HG03097 (cell line): ENCODE measurements at regions not wholly inside any gene's neighbourhood (a gene's known extent, or its start where the extent isn't known, plus 50 kb on each side); places are given as distances from the start of the nearest gene placed in this dataset.
"Not testable (repeated sequence)": the region's sequence is repeated elsewhere in the genome, so short reads cannot be mapped to it uniquely, and the experiment has no call there.

Experiments used
- ATAC-seq: cut with Tn5 transposase; IDR thresholded peaks from one replicate; pipeline ENCODE4 v1.9.1; 2021; ENCODE audit not compliant: unreplicated experiment, low FRiP score

DNA sequence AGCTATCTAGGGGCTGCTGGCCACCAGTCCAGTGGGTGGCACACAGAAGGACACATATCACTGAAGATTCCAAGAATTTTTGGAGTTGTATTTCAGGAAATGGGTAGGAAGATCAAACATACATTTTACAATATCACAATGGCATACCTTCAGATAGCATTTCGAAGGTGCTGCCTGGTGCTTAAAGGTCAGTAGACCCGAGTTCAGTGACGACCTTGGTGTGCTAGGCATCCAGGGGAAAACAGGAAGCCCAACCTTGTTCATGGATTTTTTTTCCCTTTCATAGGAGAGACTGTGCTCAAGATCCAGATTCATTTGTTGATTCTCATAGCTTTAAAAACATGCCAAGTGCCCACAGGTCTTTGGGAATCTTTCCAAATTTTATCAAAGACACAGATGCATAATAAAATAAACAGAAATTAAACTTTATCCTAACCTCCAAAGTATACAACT, 51.0 kb upstream of the RCBTB2 start:
- no peak for ATAC-seq

GRCh38 chr13:48585456-48585840, 52.6 kb upstream of the RCBTB2 start:
- ATAC-seq, result no peak

GRCh38 chr13:48586591-48587103, 53.8 kb upstream of the RCBTB2 start:
- ATAC-seq, result no peak

DNA sequence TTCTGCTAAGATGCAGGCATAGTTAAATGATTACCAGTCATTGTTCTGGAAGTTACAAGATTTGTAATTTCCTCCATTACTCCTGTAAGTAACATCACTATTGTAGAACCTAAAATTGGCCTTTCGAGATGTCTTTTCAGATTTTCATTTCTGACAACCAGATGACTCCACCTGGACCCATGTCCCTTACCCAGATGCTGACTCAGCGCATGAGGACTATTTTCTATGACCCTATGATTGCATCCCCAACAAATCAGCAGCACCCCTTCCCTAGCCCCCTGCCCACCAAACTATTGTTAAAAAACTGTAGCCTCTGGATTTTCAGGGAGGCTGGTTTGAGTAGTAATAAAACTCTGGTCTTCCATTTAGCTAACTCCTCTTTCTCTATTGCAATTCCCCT, 55.2 kb upstream of the RCBTB2 start:
- no peak for ATAC-seq

GRCh38 chr13:48590141-48590901, 57.4 kb upstream of the RCBTB2 start:
- no peak for ATAC-seq

GRCh38 chr13:48591124-48591872, 58.4 kb upstream of the RCBTB2 start:
- ATAC-seq, result not testable (repeated sequence)

DNA sequence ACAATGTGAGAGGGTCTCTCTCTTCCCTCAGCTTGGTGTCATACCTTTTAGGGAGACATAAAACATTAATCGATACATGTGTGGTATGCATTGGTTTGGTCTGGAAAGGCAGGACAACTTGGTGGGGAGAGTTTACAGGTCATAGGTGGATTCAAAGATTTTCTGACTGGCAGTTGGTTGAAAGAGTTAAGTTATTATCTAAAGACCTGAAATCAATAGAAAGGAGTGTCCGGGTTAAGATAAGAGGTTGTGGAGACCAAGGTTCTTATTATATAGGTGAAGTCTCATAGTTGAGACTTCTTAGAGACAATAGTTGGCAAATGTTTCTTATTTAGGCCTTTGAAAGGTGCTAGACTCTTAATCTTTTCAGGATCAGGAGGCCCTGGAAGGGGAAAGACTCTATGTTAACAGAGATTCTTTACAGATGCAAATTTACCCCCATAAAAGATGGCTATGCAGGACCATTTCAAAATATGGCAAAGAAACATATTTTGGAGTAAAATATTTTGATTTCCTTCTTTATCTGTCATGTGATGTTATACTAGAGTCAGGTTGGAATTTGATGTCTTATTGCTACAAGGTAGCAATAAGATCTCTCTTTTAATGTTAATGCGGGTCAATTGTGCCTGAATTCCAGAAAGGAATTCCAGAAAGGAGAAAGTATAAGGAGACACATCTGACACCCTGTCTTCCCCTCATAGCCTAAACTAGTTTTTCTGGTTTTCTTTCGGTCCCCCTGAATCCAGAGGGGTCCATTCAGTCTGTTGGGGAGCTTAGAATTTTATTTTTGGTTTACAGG, 59.2 kb upstream of the RCBTB2 start:
- no peak for ATAC-seq

DNA sequence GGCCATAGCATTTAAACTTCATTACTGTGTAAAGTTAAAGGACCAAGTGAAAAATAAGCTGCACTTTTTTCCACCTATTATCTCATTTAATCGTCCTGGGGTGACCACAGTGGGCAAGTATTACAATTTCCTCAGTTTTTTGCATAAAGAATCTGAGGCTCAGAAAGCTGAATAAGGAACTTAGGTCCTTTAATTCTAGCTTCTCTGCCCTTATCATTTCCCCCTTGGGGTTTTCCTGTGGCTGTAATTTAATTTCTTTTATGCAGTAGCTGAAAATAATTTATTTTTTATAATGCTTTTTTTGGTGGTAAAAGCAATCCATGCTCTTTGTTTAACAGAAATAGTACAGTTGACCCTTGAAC, 59.8 kb upstream of the RCBTB2 start:
- no peak for ATAC-seq

DNA sequence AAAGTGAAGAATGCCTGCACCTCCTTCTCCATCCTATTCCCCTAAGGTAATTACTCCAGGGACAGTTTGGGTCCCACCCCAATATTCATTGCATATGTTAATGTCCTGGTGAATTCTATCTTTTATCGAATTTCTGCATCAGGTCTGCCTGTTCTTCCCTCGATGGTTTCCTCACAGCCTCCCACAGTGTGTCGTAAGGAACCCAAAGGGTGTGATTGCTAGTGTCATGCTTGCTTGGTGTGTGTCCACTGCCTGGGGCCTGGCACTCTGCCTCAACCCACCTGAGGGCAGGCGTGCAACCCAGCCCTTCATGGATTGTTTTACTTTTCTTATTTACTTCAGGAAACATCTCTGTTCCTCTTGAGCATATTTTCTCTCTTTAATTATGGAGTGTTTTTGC, 60.2 kb upstream of the CYSLTR2 start:
- ATAC-seq, result no peak

DNA sequence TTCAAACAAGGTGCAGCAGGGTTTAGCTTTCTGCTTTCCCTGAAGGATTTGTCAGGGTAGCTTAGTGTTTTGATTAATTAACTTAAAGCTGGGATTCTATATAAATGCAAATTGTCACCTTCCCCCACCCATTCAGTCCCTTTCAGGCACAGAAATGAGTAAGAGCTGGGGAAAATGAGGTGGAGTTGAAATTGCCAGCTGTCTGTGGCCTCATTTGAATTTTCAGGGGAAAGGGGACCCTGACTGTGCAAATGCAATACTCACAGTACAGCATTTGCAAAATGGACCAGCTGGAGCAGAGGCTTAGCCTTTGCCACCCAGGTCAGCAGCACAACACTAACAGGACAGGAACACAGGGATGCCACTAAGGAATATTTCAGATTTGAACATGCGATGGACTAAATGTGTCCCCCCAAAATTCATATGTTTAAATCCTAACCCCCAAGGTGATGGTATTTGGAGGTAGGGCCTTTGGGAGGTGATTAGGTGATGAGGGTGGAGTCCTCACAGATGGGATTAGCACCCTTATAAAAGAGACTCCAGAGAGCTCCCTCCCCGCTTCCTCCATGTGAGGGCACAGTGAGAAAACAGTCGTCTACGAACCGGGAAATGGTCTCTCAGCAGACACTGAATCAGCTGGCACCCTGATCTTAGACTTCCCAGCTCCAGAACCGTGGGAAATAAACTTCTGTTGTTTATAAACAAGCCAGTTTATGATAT, 59.5 kb upstream of the CYSLTR2 start:
- peak; percentile 41 for ATAC-seq

GRCh38 chr13:48595431-48596429, 58.0 kb upstream of the CYSLTR2 start:
- no peak for ATAC-seq

DNA sequence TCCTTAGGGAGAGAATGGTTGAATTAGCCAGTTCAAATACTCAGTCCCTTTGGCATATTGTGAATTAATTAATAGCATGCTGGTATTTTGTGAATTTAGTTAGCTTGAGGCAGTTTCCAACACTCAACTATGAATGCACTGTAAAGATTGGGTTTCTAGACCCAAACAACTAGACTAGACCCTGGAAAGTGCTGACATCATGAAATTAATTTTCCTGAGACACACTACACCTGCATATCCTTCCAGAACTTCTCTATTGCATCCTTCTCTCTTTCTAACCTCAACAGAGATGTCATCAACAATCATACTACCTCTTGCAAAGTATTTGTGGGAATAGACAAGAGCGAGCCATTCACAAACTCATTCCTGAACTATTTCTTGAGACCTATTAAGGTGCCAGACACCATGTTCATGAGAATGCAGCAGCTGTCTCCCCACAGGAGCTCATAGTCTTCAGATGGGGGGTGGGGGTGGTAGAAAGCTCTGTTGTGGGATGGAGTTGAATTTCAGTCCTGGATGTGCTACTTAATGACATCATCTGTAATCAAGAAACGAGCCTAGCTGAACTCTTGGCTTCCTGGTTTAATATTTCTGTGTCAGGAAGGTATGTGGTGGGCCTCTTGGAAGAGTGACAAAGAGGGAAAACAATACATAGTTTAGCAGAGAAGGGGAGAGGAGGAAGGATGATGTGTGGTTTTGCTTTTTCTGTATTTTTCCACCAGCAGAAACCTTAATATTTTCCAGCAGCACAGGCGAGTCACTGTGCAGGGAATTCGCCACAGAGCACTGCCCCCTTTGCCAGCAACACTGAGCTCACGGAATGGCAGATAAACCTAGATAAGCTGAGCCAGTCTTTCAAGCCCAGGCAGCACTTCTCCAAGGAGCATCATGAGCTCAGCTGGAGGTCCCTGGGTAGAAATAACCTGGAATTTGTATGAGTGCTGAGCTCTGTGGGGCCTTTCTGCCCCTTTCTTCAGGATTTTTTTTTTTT, 53.1 kb upstream of the CYSLTR2 start:
- no peak for ATAC-seq

DNA sequence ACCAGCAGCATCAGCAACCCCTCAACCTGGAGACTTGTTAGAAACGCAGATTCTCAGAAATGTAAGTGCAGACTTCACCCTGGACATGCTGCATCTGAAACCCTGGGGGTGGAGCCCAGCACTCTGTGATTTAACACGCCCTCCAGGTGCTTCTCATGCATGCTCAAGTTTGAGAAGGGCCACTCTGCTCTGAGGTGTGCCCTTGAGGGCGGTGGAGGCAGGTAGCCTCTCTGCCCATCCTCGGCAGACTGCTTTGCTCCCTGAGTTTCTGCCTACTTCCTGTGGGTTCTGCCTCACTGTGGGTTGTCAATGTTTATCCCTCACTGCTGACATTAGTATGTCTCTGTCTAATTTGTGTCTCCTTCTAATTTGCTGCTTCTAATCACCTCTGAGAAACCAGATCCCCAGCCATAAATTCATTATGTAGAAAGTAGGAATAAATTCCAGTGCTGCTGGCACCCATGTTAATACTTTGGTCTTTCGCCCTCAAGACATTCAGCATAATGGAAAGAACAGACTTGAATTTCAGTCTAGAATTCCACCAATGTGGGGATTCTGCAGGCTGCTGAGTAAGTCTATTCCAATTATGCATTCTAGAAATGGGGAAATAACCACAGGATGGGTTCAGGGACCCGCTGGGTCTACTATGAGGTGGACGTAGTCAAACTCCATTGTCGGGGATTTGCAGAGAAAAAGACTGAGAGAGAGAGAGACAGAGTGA, 51.3 kb upstream of the CYSLTR2 start:
- ATAC-seq, result no peak

- no peak for ATAC-seq
Observed at GRCh38 chr13:48603375-48603774, 50.4 kb upstream of the CYSLTR2 start.
